Adrenal gland (tissue), 9 donors: ENCODE measurements at regions not wholly inside any gene's neighbourhood (a gene's known extent, or its start where the extent isn't known, plus 50 kb on each side); places are given as distances from the start of the nearest gene placed in this dataset.

ENCODE experiments used
- DNase-seq, 7 donors: peaks; one replicate each; pipeline ENCODE4 v3.0.0-alpha.2; 2019 to 2020
- H3K27ac ChIP-seq, 5 donors: fragments of 200-600 bp; sonication (generic) in 4 of 5; 1 replicate in 3 of 5; 2 replicates in 2 of 5; pipeline versions ENCODE4 v1.5.1 to v1.8.0; 2016 to 2020; ENCODE audit warnings: mild to moderate bottlenecking in 1 of 5
- H3K27me3 ChIP-seq: fragments of 200-600 bp; 2 replicates; pipeline ENCODE4 v1.8.0; 2021
- H3K36me3 ChIP-seq, 2 donors: fragments of 200-600 bp; replicated peaks in 1 of 2; 1 replicate in 1 of 2; 2 replicates in 1 of 2; pipeline versions ENCODE4 v1.5.1 to v1.8.0; 2018 to 2022
- H3K4me1 ChIP-seq, 2 donors: fragments of 200-600 bp; replicated peaks in 1 of 2; 1 replicate in 1 of 2; 2 replicates in 1 of 2; pipeline versions ENCODE4 v1.5.1 to v1.8.0; 2018 to 2021
- H3K4me3 ChIP-seq, 4 donors: fragments of 200-600 bp; sonication (generic) in 3 of 4; one replicate each; pipeline ENCODE4 v1.5.1; 2016 to 2018
- H3K9me3 ChIP-seq, 3 donors: fragments of 200-600 bp; sonication (generic) in 1 of 3; replicated peaks in 1 of 3; 1 replicate in 2 of 3; 2 replicates in 1 of 3; pipeline versions ENCODE4 v1.5.1 to v1.8.0; 2016 to 2021
- CTCF ChIP-seq, 6 experiments: fragments of 450-650 bp in 4 of 6; fragments of 200-600 bp in 2 of 6; sonication (generic) in 1 of 6; IDR thresholded peaks; 1 replicate in 5 of 6; 2 replicates in 1 of 6; pipeline versions ENCODE4 v1.5.1 to v1.8.0; 2016 to 2021; ENCODE audit warnings: antibody characterized with exemption in 6 of 6, mild to moderate bottlenecking in 2 of 6, moderate library complexity in 1 of 6
- POLR2A ChIP-seq, 2 donors: fragments of 450-650 bp; IDR thresholded peaks; one replicate each; pipeline ENCODE4 v1.6.1; 2017; ENCODE audit warnings: antibody characterized with exemption in 2 of 2, mild to moderate bottlenecking in 2 of 2, moderate library complexity in 1 of 2
- WGBS, 4 donors: extraction: QIAGEN DNeasy Blood & Tissue Kit in 2 of 4; methylation state at CpG; one replicate each; pipeline versions ENCODE4 v1.1.5 to v1.1.7; 2013 to 2017; 5-methylcytosine and 5-hydroxymethylcytosine counted together
- intact Hi-C, 2 donors: fragments of 100-400 bp; cut with DNase I; formaldehyde crosslinking; loops; one replicate each; pipeline versions ENCODE4 v1.14.1 to v1.15.0; 2022 to 2023
- donor health status: healthy with polysubstance abuse.
- donor health status: Bipolar disorder and iron deficiency.
- donor health status: DM: yes; HTN: yes; CAD: no.
- donor health status: DM: no; HTN: no; CAD: no.
- donor health status: DM: no; HTN: no; CAD: no.

GRCh38 chr11:44421090-44421675, 111.2 kb upstream of the ALX4 start:
- no peaks in the 10 kb centered on the region for H3K4me1 ChIP-seq
- DNase-seq, result no peak
- H3K4me3 ChIP-seq, result no peak overlapping the region
- TF ChIP-seq CTCF (IDR thresholded peaks at IDR 0.05) (no peak), POLR2A (IDR thresholded peaks at IDR 0.05) (no peak)
- no peak overlapping the region for H3K27ac ChIP-seq
- peaks cover 6% of the 10 kb centered on the region for H3K27me3 ChIP-seq
- intact Hi-C loops, result no loop called here
- no peaks in the 10 kb centered on the region for H3K9me3 ChIP-seq
- H3K36me3 ChIP-seq, result no peaks in the 10 kb centered on the region
- WGBS, 4 donors, result 69 to 71% (median 70%) methylated on average over 9 of the region's 9 CpGs

GRCh38 chr11:44423289-44423688, 113.3 kb upstream of the ALX4 start:
- no peak overlapping the region for H3K4me3 ChIP-seq
- no peaks in the 10 kb centered on the region for H3K36me3 ChIP-seq
- H3K27ac ChIP-seq, result no peak overlapping the region
- TF ChIP-seq CTCF (IDR thresholded peaks at IDR 0.05) (no peak), POLR2A (IDR thresholded peaks at IDR 0.05) (no peak)
- DNase-seq, result no peak
- 67 to 90% (median 85%) methylated on average over 5 of the region's 5 CpGs for WGBS, 4 donors
- intact Hi-C loops, result no loop called here
- peaks cover 6% of the 10 kb centered on the region for H3K27me3 ChIP-seq
- no peaks in the 10 kb centered on the region for H3K9me3 ChIP-seq
- no peaks in the 10 kb centered on the region for H3K4me1 ChIP-seq

- H3K27ac ChIP-seq, result no peak overlapping the region
- intact Hi-C loops, result no loop called here
- no peaks in the 10 kb centered on the region for H3K36me3 ChIP-seq
- no peaks in the 10 kb centered on the region for H3K9me3 ChIP-seq
- DNase-seq, result no peak
- TF ChIP-seq CTCF (IDR thresholded peaks at IDR 0.05) (no peak), POLR2A (IDR thresholded peaks at IDR 0.05) (no peak)
- no peak overlapping the region for H3K4me3 ChIP-seq
- no peaks in the 10 kb centered on the region for H3K4me1 ChIP-seq
- peaks cover 6% of the 10 kb centered on the region for H3K27me3 ChIP-seq
- 90 to 98% (median 93%) methylated on average over 4 of the region's 4 CpGs for WGBS, 4 donors
Observed at GRCh38 chr11:44424841-44425240, 114.9 kb upstream of the ALX4 start.

GRCh38 chr11:44426119-44426518, 116.2 kb upstream of the ALX4 start:
- Histone ChIP-seq H3K36me3 (no peaks in the 10 kb centered on the region), H3K27me3 (peaks cover 6% of the 10 kb centered on the region), H3K27ac (no peak overlapping the region), H3K4me1 (no peaks in the 10 kb centered on the region), H3K4me3 (no peak overlapping the region), H3K9me3 (no peaks in the 10 kb centered on the region)
- WGBS, 4 donors, result 74 to 78% (median 76%) methylated on average over 8 of the region's 8 CpGs
- TF ChIP-seq POLR2A (IDR thresholded peaks at IDR 0.05) (no peak), CTCF (IDR thresholded peaks at IDR 0.05) (no peak)
- DNase-seq, result no peak
- intact Hi-C loops, result no loop called here
